GM19468 (cell line): ENCODE measurements at regions not wholly inside any gene's neighbourhood (a gene's known extent, or its start where the extent isn't known, plus 50 kb on each side); places are given as distances from the start of the nearest gene placed in this dataset.
"Not testable (repeated sequence)": the region's sequence is repeated elsewhere in the genome, so short reads cannot be mapped to it uniquely, and the experiment has no call there.

ENCODE experiments used
- ATAC-seq: cut with Tn5 transposase; IDR thresholded peaks from one replicate; pipeline ENCODE4 v1.9.1; 2021; ENCODE audit warnings: mild to moderate bottlenecking, moderate library complexity, moderate number of reproducible peaks; ENCODE audit not compliant: unreplicated experiment; ENCODE audit errors: extremely low read depth

DNA sequence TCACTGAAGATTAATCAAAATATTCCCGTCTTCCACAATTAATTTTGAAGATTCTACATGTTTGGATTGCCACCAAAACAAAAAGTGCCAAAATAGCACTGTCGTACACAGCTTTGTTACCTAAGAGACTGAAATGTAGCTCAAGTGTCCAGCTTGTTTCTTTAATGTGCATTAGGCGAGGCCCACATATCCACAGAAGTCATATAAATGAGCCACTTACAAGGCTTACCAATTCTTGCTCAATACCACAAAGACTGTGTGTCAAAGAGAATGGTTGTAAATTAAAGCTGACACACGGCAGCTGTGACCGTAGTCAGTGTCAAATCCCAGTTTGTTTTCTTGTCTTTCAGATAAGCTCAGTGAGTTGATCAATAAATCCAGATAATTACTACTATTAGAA, 639.4 kb upstream of the TBL1XR1 start:
- no peak for ATAC-seq

DNA sequence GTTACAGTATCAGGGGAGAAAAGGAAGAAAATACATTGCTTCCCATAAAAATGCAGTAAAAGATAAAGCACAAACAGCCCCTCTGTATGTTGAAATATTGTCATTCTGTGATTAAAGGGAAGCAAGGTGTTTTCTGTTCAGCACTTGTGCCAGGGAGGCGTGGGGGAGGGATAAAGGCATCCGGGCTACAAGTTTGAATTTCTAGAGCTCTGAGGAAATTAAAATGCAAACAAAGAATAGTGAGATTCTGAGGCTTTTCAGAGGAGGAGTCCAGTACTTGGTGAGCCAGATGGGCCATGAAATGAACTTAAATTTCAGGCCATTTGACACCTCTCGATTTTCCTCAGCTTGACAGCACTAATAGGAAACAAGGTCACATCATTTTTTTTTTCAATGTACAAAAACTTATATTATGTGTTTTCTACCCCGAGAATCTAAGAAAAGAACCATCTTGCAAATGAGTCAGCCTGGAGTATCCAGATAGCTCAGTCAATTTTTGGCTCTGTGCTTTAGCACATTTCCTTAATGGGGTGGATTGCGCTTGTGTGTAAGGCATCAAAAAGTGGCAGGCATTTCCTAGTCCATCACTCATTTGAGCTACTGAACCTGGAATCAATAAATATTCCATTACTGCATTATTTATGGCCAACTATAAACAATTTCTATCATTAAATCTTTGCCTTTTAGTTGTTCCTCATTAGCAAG, 640.8 kb upstream of the TBL1XR1 start:
- ATAC-seq, result no peak

DNA sequence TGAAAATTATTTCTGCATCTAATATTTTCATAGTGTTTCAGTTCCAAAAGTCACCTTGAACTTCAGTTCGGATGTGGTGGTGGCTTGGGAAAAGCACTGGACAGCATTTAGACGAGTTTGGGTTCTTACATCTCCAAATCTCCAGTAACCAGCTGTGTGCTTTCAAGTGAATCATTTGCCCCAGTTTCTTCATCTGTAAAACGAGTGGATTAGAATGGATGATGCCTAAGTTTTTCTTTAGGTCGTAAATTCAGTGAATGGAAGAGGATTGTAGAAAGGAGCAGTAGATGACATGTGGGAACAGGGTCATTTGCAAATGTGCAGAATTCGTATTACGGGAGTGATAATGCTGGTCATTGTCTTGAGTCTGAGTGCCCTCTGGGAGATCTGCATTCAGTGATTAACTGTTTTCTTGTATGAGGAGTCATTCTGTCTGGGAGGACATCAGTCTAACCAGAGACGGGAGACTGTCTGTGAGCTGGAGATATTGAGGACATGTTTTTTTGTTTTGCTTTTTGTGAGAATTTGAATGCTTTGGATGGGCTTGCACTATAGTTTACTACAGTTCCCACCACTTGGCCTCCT, 641.6 kb upstream of the TBL1XR1 start:
- ATAC-seq, result no peak

GRCh38 chr3:177842302-177842701, 645.0 kb upstream of the TBL1XR1 start:
- no peak for ATAC-seq

- ATAC-seq, result no peak
Measured at GRCh38 chr3:177842743-177843734, 645.8 kb upstream of the TBL1XR1 start.

DNA sequence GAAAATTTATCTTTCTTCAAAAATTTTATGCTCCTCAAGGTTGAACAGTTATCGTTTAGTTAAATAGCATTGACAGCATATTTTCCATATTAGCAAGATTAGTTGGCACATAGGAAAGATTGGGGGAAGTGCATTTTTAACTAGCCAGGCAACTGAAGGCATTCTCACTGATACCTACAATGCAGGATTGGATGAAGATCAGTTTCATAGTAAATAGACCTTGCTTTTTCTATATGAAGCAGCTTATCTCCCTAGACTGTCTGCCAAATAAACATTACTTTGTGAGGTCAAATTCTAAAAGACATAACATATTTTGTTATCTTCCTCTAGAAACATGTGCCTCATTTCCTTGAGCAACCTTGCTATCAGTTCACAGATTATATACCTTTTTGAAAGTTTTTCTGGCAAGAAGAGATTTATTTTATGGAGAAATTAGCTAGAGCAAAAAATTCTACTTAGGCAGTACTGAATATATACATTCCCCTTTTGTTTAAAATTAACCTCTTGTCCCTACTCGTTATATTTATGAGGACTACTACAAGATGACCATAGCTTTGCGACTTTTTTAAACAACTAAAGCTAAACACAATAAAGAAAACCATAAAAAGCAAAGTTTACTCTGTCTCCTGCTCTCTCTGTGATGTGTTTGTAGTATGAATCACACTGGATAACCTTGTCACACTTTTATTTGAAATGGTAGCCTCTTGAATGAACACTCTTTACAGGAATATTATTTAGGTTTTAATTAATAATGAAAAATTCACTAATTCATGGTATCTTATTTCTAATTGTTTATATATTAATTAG, 654.9 kb upstream of the TBL1XR1 start:
- ATAC-seq, result no peak

DNA sequence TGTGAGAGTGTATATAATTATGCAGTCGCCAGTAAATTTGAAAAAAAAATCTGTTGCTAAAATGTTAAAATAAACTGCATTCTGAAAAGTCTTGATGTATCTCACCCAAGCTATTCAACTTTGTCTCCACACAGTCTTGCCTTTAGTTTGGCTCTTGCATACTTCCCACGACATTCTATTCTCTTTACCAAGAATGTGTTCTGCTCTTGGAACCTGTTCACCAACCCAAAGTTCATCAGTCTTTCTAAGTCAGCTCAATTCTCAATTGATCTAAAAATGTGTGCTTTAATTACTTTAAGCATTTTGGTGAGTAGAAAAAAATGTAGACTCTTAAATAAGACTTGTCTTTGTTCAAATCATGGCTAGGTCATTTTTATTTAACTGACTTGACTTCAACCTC, 657.7 kb upstream of the TBL1XR1 start:
- no peak for ATAC-seq

- ATAC-seq, result no peak
Measured at GRCh38 chr3:177860184-177860583, 662.9 kb upstream of the TBL1XR1 start.

DNA sequence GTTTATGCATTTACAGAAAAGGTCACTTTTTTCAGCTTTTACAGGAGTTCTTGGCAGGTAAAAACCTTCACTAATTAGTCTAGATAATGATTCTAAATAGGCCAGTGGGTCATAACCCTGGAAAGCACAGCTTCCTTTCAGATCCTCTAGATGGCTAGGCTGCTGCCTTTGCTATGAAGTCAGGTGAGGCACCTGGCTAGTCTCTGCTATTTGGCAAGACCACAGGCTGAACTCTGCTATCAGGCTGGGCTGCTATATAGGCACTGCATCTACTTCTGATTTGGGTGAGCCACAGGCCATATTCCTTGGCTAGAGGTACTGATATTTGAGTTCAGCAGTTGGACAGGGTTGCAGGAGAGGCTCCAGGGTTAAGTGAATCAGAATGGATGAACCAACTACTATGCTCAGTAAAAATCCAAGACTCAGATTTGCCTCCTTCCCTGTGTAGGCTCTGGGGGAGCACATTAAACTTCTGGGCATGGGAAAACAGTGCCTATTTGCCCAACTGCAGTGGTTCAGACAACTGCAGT, 665.7 kb upstream of the TBL1XR1 start:
- ATAC-seq, result no peak

DNA sequence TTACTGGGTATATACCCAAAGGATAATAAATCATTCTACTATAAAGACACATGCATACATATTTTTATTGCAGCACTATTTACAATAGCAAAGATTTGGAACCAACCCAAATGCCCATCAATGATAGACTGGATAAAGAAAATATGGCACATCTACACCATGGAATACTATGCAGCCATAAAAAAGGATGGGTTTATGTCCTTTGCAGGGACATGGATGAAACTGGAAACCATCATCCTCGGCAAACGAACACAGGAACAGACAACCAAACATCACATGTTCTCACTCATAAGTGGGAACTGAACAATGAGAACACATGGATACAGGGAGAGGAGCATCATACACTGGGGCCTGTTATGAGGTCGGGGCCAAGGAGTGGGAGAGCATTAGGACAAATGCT, 665.0 kb upstream of the KCNMB2 start:
- not testable (repeated sequence) for ATAC-seq

DNA sequence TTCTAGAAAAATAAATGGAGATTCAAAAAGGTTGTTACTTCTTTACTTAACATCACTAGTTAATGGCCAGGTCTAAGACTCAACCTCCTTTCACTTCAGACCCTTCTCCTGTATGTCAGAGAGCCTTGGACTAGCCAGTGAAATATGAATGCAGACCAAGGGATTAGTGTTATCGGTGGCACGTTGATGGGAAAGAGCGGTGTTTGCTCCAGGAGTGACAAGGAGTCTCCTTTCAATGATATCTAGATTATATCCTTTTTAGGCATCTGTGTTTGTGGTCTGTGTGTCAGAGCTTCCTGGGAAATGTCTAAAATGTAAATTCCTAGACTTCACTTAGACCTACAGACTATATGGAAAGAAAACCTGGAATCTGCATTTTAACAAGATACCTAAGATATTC, 658.0 kb upstream of the KCNMB2 start:
- no peak for ATAC-seq

- no peak for ATAC-seq
Measured at GRCh38 chr3:177878957-177879356, 657.3 kb upstream of the KCNMB2 start.

GRCh38 chr3:177881351-177881750, 654.9 kb upstream of the KCNMB2 start:
- no peak for ATAC-seq

DNA sequence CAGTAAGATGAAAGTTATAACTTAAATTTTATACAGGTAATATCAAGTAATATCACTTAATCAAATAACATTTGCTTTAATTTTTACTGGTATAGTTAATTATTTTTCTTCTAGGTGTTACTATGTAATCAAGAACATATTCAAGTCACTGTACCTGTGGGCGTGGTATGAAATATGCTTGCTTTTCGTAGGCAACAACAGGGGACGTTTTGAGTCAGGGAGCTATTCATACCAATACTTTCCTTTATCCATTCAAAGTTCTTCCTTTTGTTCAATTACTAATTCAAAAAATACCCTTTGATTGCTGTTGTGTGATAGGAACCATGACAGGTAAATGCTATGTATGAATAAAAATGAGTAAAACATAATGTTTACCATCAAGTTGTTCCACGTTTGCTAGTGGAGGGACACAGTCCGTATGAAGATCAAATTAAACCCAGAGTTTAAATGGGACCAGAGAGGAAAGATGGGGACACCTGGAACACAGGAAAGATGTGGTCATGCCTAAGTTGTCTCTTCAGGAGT, 654.0 kb upstream of the KCNMB2 start:
- no peak for ATAC-seq

- ATAC-seq, result no peak
Measured at GRCh38 chr3:177883091-177883490, 653.1 kb upstream of the KCNMB2 start.

- ATAC-seq, result no peak
Measured at GRCh38 chr3:177883957-177884356, 652.3 kb upstream of the KCNMB2 start.

GRCh38 chr3:177885063-177885462, 651.2 kb upstream of the KCNMB2 start:
- no peak for ATAC-seq

DNA sequence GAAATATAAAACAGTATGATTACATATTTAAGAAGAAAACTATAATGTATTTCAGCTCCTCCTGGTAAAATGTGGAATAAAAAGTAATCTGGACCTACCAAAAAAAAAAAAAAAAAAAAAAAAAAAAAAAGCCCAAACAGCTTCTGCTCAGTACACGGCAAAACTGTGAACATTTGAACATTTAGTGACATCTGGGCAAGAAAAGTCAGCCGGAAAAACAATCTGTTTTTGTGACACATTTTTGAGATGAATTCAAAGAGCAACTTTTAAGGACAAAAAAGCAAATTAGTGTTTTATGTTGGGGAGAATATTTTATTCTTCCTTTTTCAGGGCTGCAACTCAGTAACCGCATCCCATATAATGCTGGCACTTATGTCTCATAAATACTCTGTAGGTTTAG, 649.7 kb upstream of the KCNMB2 start:
- ATAC-seq, result no peak

GRCh38 chr3:177887475-177887874, 648.8 kb upstream of the KCNMB2 start:
- peak; percentile 39 for ATAC-seq

GRCh38 chr3:177889161-177889560, 647.1 kb upstream of the KCNMB2 start:
- no peak for ATAC-seq
